A673 (cell line): ENCODE measurements at regions not wholly inside any gene's neighbourhood (a gene's known extent, or its start where the extent isn't known, plus 50 kb on each side); places are given as distances from the start of the nearest gene placed in this dataset.

Experiments
- CTCF ChIP-seq: fragments of 300-800, 200-600 bp; sonication (generic); conservative IDR thresholded peaks from 2 replicates; pipeline ENCODE4 v1.5.1; 2017; ENCODE audit warnings: low read depth, mild to moderate bottlenecking, antibody characterized with exemption, low read length, moderate library complexity, mixed read lengths
- EZH2 ChIP-seq: fragments of 200-600 bp; sonication (generic); IDR thresholded peaks from 2 replicates; pipeline ENCODE4 v1.6.1; 2017; ENCODE audit warnings: borderline replicate concordance, low read depth, mild to moderate bottlenecking, mixed read lengths, antibody characterized with exemption, low read length; ENCODE audit not compliant: poor library complexity, severe bottlenecking

GRCh38 chr1:217182992-217183391 is 447.9 kb downstream of the GPATCH2 start:
- TF ChIP-seq CTCF: no peak
- TF ChIP-seq EZH2: no peak
